Activated CD8-positive, alpha-beta T cell treated with anti-CD3 and anti-CD28 coated beads for 36 hours (primary cell): ENCODE measurements at regions not wholly inside any gene's neighbourhood (a gene's known extent, or its start where the extent isn't known, plus 50 kb on each side); places are given as distances from the start of the nearest gene placed in this dataset.

Source experiments
- ATAC-seq: fragments of 200-7000 bp; cut with Tn5 transposase; one replicate; pipeline ENCODE4 v1.10.0; 2021; ENCODE audit warnings: mild to moderate bottlenecking, moderate library complexity
- CTCF ChIA-PET: fragments of 350-600 bp; sonication (Branson Sonifier 250); formaldehyde crosslinking; loops from one replicate; lab custom pipeline; 2021; ENCODE audit warnings: antibody characterized with exemption; lab: Charles Lee
- POLR2A ChIA-PET: fragments of 350-600 bp; sonication (Branson Sonifier 250); formaldehyde crosslinking; loops from one replicate; lab custom pipeline; 2021; ENCODE audit warnings: antibody characterized with exemption; lab: Charles Lee
- DNase-seq: peaks from one replicate; pipeline ENCODE4 v3.0.0-alpha.2; 2020
- H3K27ac Mint-ChIP-seq: one replicate; pipeline ENCODE4 v1.8.0; 2021; ENCODE audit warnings: mild to moderate bottlenecking, mixed read lengths
- H3K27me3 Mint-ChIP-seq: one replicate; pipeline ENCODE4 v1.8.0; 2021; ENCODE audit warnings: mixed read lengths
- H3K36me3 Mint-ChIP-seq: one replicate; pipeline ENCODE4 v1.8.0; 2021; ENCODE audit warnings: low read depth, mixed read lengths
- H3K4me1 Mint-ChIP-seq: one replicate; pipeline ENCODE4 v1.8.0; 2021; ENCODE audit warnings: low read depth, mixed read lengths
- H3K4me3 Mint-ChIP-seq: one replicate; pipeline ENCODE4 v1.8.0; 2021; ENCODE audit warnings: mild to moderate bottlenecking, moderate library complexity, mixed read lengths
- H3K9me3 Mint-ChIP-seq: one replicate; pipeline ENCODE4 v1.8.0; 2021; ENCODE audit warnings: mixed read lengths
- CTCF ChIP-seq: fragments of 200-600 bp; IDR thresholded peaks from one replicate; pipeline ENCODE4 v1.8.0; 2022; ENCODE audit warnings: antibody characterized with exemption, mild to moderate bottlenecking
- intact Hi-C: fragments of 100-400 bp; cut with micrococcal nuclease; formaldehyde crosslinking; loops from one replicate; pipeline ENCODE4 v1.10.0; 2022

- intact Hi-C loops = no loop called here
- TF ChIP-seq CTCF = no peak
- Mint-ChIP-seq H3K4me1 (no peaks in the 10 kb centered on the region), H3K27ac (no peak overlapping the region), H3K4me3 (no peak overlapping the region), H3K9me3 (peaks cover 4% of the 10 kb centered on the region), H3K36me3 (no peaks in the 10 kb centered on the region), H3K27me3 (no peaks in the 10 kb centered on the region)
- ChIA-PET CTCF (no interaction called here), POLR2A (no interaction called here)
- DNase-seq = no peak
- ATAC-seq = no peak
These were observed 365.1 kb upstream of the NUDT12 start for GRCh38 chr5:103927739-103928138.

- Mint-ChIP-seq H3K4me3 (no peak overlapping the region), H3K36me3 (no peaks in the 10 kb centered on the region), H3K4me1 (no peaks in the 10 kb centered on the region), H3K27ac (no peak overlapping the region), H3K9me3 (peaks cover 4% of the 10 kb centered on the region), H3K27me3 (no peaks in the 10 kb centered on the region)
- intact Hi-C loops = no loop called here
- ChIA-PET CTCF (no interaction called here), POLR2A (no interaction called here)
- no peak for TF ChIP-seq CTCF
- DNase-seq (no peak), ATAC-seq (no peak)
These were observed 361.1 kb upstream of the NUDT12 start for GRCh38 chr5:103923616-103924168.

GRCh38 chr5:103919506-103919905, 356.9 kb upstream of the NUDT12 start:
- ATAC-seq (no peak), DNase-seq (no peak)
- Mint-ChIP-seq H3K27me3 (no peaks in the 10 kb centered on the region), H3K4me1 (no peaks in the 10 kb centered on the region), H3K4me3 (no peak overlapping the region), H3K36me3 (no peaks in the 10 kb centered on the region), H3K27ac (no peak overlapping the region), H3K9me3 (no peaks in the 10 kb centered on the region)
- no peak for TF ChIP-seq CTCF
- intact Hi-C loops = no loop called here
- ChIA-PET POLR2A (no interaction called here), CTCF (no interaction called here)

- Mint-ChIP-seq H3K4me1 (no peaks in the 10 kb centered on the region), H3K36me3 (no peaks in the 10 kb centered on the region), H3K27me3 (no peaks in the 10 kb centered on the region), H3K9me3 (no peaks in the 10 kb centered on the region), H3K27ac (no peak overlapping the region), H3K4me3 (no peak overlapping the region)
- ATAC-seq (no peak), DNase-seq (no peak)
- ChIA-PET CTCF (no interaction called here), POLR2A (no interaction called here)
- no peak for TF ChIP-seq CTCF
- intact Hi-C loops = no loop called here
These were observed 356.2 kb upstream of the NUDT12 start for GRCh38 chr5:103918668-103919367.

- CTCF ChIA-PET = no interaction called here
- ATAC-seq = no peak
These were observed 352.5 kb upstream of the NUDT12 start for GRCh38 chr5:103915081-103915480.

More at GRCh38 chr5:103915081-103915480, 352.5 kb upstream of the NUDT12 start:
- POLR2A ChIA-PET = no interaction called here
- H3K36me3 Mint-ChIP-seq = no peaks in the 10 kb centered on the region
- no peak overlapping the region for H3K4me3 Mint-ChIP-seq
- no peaks in the 10 kb centered on the region for H3K27me3 Mint-ChIP-seq
- no peak overlapping the region for H3K27ac Mint-ChIP-seq
- no peaks in the 10 kb centered on the region for H3K4me1 Mint-ChIP-seq
- H3K9me3 Mint-ChIP-seq = no peaks in the 10 kb centered on the region
- TF ChIP-seq CTCF = no peak
- intact Hi-C loops = no loop called here
- DNase-seq = no peak
